Loucy (cell line): ENCODE measurements at regions not wholly inside any gene's neighbourhood (a gene's known extent, or its start where the extent isn't known, plus 50 kb on each side); places are given as distances from the start of the nearest gene placed in this dataset.

Experiments
- CTCF ChIP-seq: fragments of 200-600 bp; sonication (generic); conservative IDR thresholded peaks from 2 replicates; pipeline ENCODE4 v1.5.1; 2014; ENCODE audit warnings: mild to moderate bottlenecking, antibody characterized with exemption, low read length
- EZH2phosphoT487 ChIP-seq: fragments of 200-600 bp; IDR thresholded peaks from 2 replicates; pipeline ENCODE4 v1.6.1; 2018; ENCODE audit warnings: antibody characterized with exemption, mild to moderate bottlenecking, moderate library complexity, borderline replicate concordance

GRCh38 chr3:16090706-16091105 lies 83.8 kb upstream of the GALNT15 start:
- TF ChIP-seq CTCF: no peak
- no peak for TF ChIP-seq EZH2phosphoT487
